MCF 10A (cell line): ENCODE measurements at regions not wholly inside any gene's neighbourhood (a gene's known extent, or its start where the extent isn't known, plus 50 kb on each side); places are given as distances from the start of the nearest gene placed in this dataset.

Experiments used
- BruUV-seq: library from RNA; stranded (reverse); fragments of 400-500 nt; replicated peaks from 2 replicates; lab custom pipeline; 2021; lab: Mats Ljungman, UMichigan
- CTCF ChIA-PET: fragments of 300-600 bp; sonication (Branson Sonifier 250); formaldehyde crosslinking; extraction: SDS; loops from one replicate; lab custom pipeline; 2021; ENCODE audit warnings: antibody characterized with exemption, inconsistent platforms; lab: Yijun Ruan, JAX
- POLR2A ChIA-PET: fragments of 300-600, 350-650 bp; sonication (Branson Sonifier 250); formaldehyde crosslinking; extraction: SDS; loops from one replicate; lab custom pipeline; 2020; ENCODE audit warnings: antibody characterized with exemption, inconsistent platforms; lab: Yijun Ruan, JAX
- DNase-seq: peaks from one replicate; pipeline ENCODE4 v3.0.0-alpha.2; 2018; ENCODE audit not compliant: unreplicated experiment
- H3K27ac Mint-ChIP-seq: one replicate; pipeline ENCODE4 v1.8.0; 2022; ENCODE audit warnings: mild to moderate bottlenecking, low read depth, mixed read lengths; ENCODE audit not compliant: unreplicated experiment
- H3K27me3 Mint-ChIP-seq: one replicate; pipeline ENCODE4 v1.8.0; 2022; ENCODE audit warnings: mixed read lengths; ENCODE audit not compliant: insufficient read depth, unreplicated experiment
- H3K36me3 Mint-ChIP-seq: one replicate; pipeline ENCODE4 v1.8.0; 2022; ENCODE audit warnings: mild to moderate bottlenecking, moderate library complexity, mixed read lengths; ENCODE audit not compliant: insufficient read depth, unreplicated experiment
- H3K4me1 Mint-ChIP-seq: one replicate; pipeline ENCODE4 v1.8.0; 2022; ENCODE audit warnings: mixed read lengths; ENCODE audit not compliant: insufficient read depth, unreplicated experiment
- H3K4me3 Mint-ChIP-seq: one replicate; pipeline ENCODE4 v1.8.0; 2022; ENCODE audit warnings: mild to moderate bottlenecking, moderate library complexity, mixed read lengths; ENCODE audit not compliant: unreplicated experiment
- H3K9me3 Mint-ChIP-seq: one replicate; pipeline ENCODE4 v1.8.0; 2022; ENCODE audit warnings: mixed read lengths; ENCODE audit not compliant: unreplicated experiment
- CTCF ChIP-seq: fragments of 200-600 bp; IDR thresholded peaks from one replicate; pipeline ENCODE4 v1.8.0; 2022; ENCODE audit warnings: antibody characterized with exemption, mild to moderate bottlenecking; ENCODE audit not compliant: unreplicated experiment
- intact Hi-C: fragments of 100-400 bp; cut with micrococcal nuclease; formaldehyde crosslinking; loops from 2 replicates; pipeline ENCODE4 v1.14.1; 2022

- H3K9me3 Mint-ChIP-seq = no peaks in the 10 kb centered on the region
- H3K4me1 Mint-ChIP-seq = no peaks in the 10 kb centered on the region
- no peaks in the 10 kb centered on the region for H3K27me3 Mint-ChIP-seq
- no peak for TF ChIP-seq CTCF
- intact Hi-C loops = no loop called here
- ChIA-PET POLR2A (no interaction called here), CTCF (no interaction called here)
- no peak overlapping the region for H3K4me3 Mint-ChIP-seq
- no TSS peak for BruUV-seq
- H3K36me3 Mint-ChIP-seq = no peaks in the 10 kb centered on the region
- H3K27ac Mint-ChIP-seq = no peak overlapping the region
- no peak for DNase-seq
Observed at GRCh38 chr4:36753048-36753447, 471.6 kb downstream of the DTHD1 start.

GRCh38 chr4:36757580-36758311 is 476.3 kb downstream of the DTHD1 start:
- TF ChIP-seq CTCF = no peak
- Mint-ChIP-seq H3K27ac (no peak overlapping the region), H3K4me1 (peaks cover 6% of the 10 kb centered on the region), H3K4me3 (no peak overlapping the region), H3K36me3 (no peaks in the 10 kb centered on the region), H3K27me3 (no peaks in the 10 kb centered on the region), H3K9me3 (no peaks in the 10 kb centered on the region)
- no TSS peak for BruUV-seq
- CTCF ChIA-PET = no interaction called here
- intact Hi-C loops = no loop called here
- POLR2A ChIA-PET = no interaction called here
- DNase-seq = no peak

GRCh38 chr4:36758312-36759178 is 477.1 kb downstream of the DTHD1 start:
- no peak for DNase-seq

More at GRCh38 chr4:36758312-36759178, 477.1 kb downstream of the DTHD1 start:
- Mint-ChIP-seq H3K4me1 (peaks cover 6% of the 10 kb centered on the region), H3K36me3 (no peaks in the 10 kb centered on the region), H3K27me3 (no peaks in the 10 kb centered on the region), H3K4me3 (no peak overlapping the region), H3K9me3 (no peaks in the 10 kb centered on the region), H3K27ac (no peak overlapping the region)
- CTCF ChIA-PET = interaction anchor here (0.7 kb wide), 1 partner anchor 220 kb away, joined by 3 read pairs; no protein-coding TSS in a partner anchor
- intact Hi-C loops = no loop called here
- no TSS peak for BruUV-seq
- TF ChIP-seq CTCF = no peak
- POLR2A ChIA-PET = no interaction called here
